HG02840 (cell line): ENCODE measurements at regions not wholly inside any gene's neighbourhood (a gene's known extent, or its start where the extent isn't known, plus 50 kb on each side); places are given as distances from the start of the nearest gene placed in this dataset.
A peak's percentile ranks its signal among the peaks of the same experiment; 100 is the strongest.

ENCODE experiments used
- ATAC-seq: cut with Tn5 transposase; IDR thresholded peaks from one replicate; pipeline ENCODE4 v1.9.1; 2021; ENCODE audit warnings: mild to moderate bottlenecking, moderate library complexity, moderate number of reproducible peaks; ENCODE audit not compliant: unreplicated experiment, low FRiP score

DNA sequence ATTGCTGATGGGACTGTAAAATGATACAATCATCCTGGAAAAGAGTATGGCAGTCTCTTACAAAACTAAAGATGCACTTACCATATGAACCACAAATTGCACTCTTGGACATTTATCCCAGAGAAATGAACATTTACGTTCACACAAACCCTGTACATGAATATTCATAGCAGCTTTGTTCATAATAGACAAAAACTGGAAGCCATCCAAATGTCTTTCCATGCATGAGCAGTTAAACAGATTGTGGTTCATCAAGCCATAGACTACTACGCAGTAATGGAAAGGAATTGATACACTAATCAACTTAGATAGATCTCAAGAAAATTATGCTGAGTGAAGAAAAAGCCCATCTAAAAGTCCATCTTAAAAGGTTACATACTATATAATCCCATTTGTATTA, 156.1 kb upstream of the SLC39A10 start:
- no peak for ATAC-seq

DNA sequence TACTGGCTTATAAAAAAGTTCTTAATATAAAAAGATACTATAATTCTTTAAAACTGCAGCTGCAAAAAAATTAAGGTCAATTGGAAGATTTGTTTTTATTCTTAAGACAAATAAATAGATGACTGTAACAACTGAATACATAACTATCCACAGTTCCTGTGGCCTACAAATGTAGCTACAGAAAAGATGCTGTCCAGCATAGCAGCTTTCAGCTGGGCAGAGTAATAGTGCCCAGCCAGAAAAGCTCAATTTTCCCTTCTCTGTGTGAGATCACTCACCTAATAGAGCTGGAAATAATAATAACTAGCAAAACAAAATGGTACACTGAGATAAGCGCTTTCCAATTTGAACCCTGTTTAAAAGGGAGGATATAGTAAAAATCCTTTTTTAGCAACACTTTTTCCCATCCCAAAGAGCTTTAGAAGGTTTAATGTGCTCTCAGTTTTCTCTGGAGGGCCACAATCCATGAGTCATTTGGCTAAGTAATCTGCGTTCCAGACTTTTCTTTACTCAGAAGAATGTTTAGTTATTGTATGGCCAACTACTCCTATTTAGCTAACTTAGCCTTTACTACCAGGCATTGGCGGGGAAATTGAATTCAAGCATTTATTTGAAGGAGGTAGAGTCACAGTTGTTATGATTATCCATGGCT, 158.1 kb upstream of the SLC39A10 start:
- no peak for ATAC-seq

DNA sequence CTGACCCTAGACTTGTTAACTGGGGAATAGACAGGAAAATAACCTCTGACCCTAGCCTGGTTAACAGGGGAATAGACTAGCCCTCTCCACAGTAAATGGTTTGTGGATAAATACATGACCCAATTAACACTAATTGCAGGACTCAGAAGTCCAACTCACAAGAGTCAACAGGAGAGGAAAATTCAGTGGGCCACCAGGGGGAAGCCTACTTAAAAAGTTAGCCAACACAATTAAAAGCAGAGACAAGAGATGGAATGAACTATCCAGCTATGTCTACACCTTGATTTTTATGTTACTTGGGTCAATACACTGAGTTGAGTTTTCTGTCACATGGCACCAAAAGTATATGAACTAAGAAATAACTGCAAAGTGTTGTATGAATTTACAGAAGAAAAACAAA, 158.8 kb upstream of the SLC39A10 start:
- ATAC-seq, result peak; percentile 59

DNA sequence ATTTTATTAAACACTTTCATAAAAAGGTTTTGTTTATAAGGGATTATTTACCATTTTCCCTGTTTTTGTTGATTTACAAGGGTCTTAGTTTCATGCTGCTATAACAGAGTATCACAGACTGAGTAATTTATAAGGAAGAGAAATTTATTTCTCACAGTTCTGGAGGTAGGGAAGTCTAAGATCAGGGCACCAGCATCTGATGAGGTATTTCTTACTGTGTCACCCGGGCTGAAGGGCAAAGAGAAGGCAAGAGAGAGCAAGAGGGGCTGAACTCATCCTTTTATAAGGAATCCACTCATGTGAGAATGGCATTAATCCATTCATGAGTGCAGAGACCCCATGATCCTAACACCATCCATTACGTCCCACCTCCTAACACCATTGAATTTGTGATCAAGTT, 160.0 kb upstream of the SLC39A10 start:
- ATAC-seq, result no peak

DNA sequence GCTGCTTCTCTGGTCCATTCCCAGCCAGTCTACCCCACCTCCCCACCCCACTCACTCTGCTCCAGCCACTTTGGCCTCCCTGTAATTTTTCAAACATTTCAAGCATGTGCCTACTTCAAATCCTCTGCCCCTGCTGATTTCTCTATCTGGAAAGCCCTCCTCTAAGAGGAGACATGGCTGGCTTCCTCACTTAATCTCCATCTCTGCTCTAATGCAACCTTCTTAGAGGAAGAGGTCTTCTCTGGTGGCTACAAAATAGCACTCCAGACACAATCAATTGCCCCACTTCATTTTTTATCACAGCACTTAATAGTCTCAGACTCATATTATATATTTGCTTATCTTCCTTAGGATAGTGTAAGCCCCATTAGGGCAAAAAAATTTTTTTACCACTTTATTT, 161.1 kb upstream of the SLC39A10 start:
- ATAC-seq, result no peak

GRCh38 chr2:195495351-195495750, 161.7 kb upstream of the SLC39A10 start:
- ATAC-seq, result no peak

DNA sequence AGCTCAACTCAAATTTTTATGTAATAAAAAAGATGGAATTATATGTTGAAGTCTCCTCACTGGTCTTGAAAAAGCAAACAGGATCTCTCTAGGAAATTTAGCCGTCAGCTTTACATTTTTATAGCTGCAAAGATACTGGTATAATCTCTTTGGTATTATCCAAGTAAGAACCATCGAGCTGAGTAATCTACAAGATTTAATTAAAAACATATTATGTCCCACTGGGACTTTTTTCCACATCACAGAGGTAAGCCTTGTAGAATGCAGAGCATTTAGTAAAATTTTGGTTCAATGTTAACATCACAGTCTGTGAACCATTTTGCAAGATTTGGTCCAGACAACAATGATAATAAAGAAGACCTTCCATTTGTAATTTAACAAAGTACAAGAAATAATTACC, 162.6 kb upstream of the SLC39A10 start:
- no peak for ATAC-seq

DNA sequence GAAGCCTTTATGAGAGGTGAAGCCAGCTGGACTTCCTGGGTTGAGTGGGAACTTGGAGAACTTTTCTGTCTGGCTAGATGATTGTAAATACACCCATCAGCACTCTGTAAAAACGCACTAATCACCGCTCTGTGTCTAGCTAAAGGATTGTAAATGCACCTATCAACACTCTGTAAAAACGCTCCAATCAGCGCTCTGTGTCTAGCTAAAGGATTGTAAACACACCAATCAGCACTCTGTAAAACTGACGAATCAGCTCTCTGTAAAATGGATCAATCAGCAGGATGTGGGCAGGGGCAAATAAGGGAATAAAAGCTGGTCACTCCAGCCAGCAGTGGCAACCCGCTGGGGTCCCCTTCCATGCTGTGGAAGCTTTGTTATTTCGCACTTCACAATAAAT, 163.6 kb upstream of the SLC39A10 start:
- ATAC-seq, result no peak

GRCh38 chr2:195490319-195490718, 166.7 kb upstream of the SLC39A10 start:
- no peak for ATAC-seq

DNA sequence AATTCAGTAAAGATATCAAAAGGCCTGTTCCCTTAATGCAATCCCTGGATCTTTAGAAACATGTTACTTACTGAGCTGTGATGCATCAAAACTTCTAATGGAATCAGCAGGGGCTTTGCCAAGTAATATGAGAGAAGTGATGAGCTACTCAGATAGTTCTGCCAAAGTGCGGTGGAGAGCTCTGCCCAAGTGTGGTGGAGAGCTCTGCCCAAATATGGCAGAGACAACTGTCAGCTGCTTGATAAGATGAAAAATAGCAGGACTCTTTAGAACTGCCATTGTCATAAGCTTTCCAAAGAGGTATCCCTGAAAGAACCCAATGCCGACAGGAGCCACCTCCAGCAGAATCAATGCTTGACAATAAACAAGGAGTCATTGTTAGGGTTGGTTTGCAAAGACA, 167.9 kb upstream of the SLC39A10 start:
- ATAC-seq, result no peak

DNA sequence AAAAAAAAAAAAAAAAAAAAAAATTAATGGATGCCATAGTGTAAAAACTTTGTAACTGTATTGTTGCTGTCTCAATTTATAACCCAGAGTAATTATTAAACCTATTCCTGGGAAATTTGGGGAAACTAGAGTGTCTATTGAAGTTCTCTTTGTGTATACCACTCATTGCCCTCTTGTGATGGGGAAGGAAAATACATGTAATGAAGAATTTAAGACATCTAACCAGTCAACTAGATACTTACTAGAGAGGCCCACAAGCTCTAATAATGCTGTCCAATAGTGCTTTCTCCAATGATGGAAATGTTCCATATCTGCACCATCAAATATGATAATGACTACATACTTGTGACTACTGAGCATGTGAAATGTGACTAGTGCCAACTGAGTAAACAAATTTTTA, 168.5 kb upstream of the SLC39A10 start:
- ATAC-seq, result no peak

DNA sequence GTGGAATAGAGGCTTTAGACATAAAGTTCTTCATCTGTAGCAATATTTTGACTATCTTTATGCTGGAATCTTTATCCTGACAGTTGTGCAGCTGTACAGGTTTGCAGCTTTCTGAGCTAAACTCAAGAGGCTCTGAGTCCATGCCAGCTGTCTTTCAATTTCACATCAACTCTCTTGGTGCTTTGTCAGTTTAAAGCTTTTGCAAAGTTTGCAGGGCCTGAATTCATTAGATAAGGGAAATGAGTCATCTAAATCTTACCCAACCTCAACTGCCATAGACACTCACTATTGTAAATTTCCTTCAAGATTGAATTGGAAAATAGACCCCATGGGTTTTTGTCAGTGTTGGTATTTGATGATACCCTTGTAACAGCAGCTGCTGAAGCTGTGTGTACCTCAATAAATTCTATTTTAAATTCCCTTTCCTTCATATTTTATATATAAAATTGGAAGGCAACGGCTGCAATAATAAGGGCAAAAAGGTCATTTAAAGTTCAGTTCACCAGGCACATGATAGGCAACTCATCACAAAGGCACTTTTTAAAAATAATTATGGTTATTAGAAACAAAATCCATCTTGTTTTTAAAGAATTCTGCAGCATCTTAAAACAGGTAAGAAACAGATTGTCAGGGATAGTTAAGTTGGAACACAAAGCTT, 169.9 kb upstream of the SLC39A10 start:
- no peak for ATAC-seq

DNA sequence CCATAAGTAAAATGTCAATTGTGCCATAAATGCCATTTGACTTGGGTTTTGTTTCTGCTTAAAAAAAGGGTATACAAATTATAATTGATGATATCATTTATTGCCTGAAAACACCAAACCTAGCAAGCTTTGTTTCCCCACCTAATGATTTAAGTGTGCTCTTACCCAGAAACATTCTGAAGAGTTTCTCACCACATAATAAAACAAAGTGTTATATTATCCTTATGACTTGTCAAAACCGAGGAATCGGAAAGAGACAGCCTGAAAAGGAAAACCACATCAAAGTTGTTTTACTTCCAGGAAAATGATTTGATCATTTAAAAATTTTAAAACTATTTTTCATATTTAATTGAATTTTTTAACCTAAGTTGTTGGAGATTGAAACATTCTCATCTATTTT, 170.5 kb upstream of the SLC39A10 start:
- no peak for ATAC-seq

DNA sequence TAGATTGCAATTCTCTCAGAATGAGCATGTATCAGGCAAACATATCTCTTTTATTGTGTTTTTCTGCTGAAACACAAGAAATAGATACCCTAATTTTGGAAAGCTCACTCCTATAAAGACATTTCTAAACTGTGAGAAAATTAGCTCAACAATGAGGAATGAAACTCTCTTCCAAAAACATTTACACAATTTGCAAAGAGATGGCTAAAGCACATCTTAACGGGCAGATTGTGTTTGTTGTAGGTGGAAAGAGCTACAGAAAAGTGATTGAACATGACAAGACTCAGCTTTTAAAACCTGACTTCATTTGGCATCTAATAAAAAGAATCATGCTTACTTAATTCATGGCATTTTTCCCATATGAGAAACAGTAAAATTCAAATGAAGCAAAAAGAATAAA, 175.0 kb upstream of the SLC39A10 start:
- ATAC-seq, result no peak

DNA sequence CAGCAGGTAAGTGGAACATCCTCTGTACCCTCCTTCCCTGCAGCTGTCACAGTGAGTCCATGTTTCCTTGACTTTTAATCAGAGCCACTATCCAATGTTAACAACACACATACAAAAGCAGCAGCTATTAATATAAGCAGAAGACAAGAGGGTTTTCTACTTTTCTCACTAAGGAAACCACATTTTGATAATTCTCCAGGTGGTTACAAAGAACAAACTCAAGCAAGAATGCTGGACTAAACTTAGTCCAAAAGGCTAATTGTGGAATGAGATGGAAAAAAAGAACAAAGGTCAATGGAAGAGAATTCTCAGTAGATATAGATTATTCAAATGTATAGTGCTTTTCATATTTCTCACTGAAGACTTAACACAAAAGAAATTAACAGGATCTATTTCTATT, 176.9 kb upstream of the SLC39A10 start:
- ATAC-seq, result no peak

GRCh38 chr2:195479407-195479806, 177.6 kb upstream of the SLC39A10 start:
- no peak for ATAC-seq

DNA sequence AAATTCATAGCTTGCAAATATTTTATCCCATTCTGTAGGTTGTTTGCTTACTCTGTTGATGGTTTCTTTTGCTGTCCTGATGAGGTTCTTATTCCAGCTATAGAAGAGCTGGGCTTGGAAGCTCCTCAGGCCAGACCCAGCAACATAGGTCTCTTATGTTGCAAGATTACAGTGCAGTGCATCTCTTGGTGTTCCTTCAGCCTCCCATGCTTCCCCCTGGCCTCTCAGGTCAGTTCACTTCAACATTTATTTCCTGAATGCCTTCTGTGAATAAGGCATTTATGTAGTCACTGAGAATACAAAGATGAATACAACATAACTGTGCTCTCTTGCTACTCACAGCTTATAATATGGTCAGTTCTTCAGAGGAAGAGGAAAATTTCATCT, 179.0 kb upstream of the SLC39A10 start:
- ATAC-seq, result no peak

GRCh38 chr2:195477248-195477995, 179.6 kb upstream of the SLC39A10 start:
- ATAC-seq, result no peak

DNA sequence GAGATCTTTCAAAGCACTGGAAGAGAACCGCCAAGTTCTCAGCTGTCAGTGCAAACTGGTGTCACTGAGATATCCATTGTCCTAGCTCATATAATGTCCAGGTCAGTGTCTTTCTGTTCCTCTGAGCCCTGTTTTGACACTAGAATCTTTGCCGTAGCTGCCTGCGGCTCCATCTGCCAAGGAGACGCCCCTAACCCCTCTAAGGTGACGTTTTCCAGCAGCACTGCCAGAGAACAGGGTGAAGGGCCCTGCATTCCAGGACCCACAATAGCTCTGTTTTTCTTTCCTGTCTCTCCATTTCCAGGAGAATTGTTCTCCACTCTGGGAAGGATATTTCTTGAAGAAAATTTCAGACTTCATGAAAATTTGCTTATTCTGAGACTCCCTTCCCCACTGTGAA, 181.7 kb upstream of the SLC39A10 start:
- no peak for ATAC-seq

GRCh38 chr2:195473862-195474261, 183.2 kb upstream of the SLC39A10 start:
- no peak for ATAC-seq

- no peak for ATAC-seq
Measured at GRCh38 chr2:195472501-195473234, 184.4 kb upstream of the SLC39A10 start.
